MM.1S (cell line): ENCODE measurements at regions not wholly inside any gene's neighbourhood (a gene's known extent, or its start where the extent isn't known, plus 50 kb on each side); places are given as distances from the start of the nearest gene placed in this dataset.

ENCODE experiments used
- DNase-seq: peaks from one replicate; pipeline ENCODE4 v3.0.0-alpha.2; 2015
- H2AFZ ChIP-seq: fragments of 300-600 bp; sonication (generic); 2 replicates; pipeline ENCODE4 v1.6.0; 2016; ENCODE audit warnings: antibody characterized with exemption, low read length
- H3F3A ChIP-seq: fragments of 300-600 bp; sonication (generic); 2 replicates; pipeline ENCODE4 v1.6.1; 2016; ENCODE audit warnings: mild to moderate bottlenecking, antibody characterized with exemption, low read length, moderate library complexity, mixed read lengths; ENCODE audit not compliant: insufficient read depth
- H3K27ac ChIP-seq: fragments of 300-600 bp; sonication (generic); 2 replicates; pipeline ENCODE4 v1.5.1; 2016; ENCODE audit warnings: mild to moderate bottlenecking, low read length
- H3K27me3 ChIP-seq: fragments of 300-600 bp; sonication (generic); replicated peaks from 2 replicates; pipeline ENCODE4 v1.6.0; 2016; ENCODE audit warnings: low read length; ENCODE audit not compliant: insufficient read depth
- H3K36me3 ChIP-seq: fragments of 300-600 bp; sonication (generic); replicated peaks from 2 replicates; pipeline ENCODE4 v1.6.1; 2016; ENCODE audit warnings: mild to moderate bottlenecking, low read length, mixed read lengths; ENCODE audit not compliant: insufficient read depth
- H3K4me1 ChIP-seq: fragments of 300-600 bp; sonication (generic); 2 replicates; pipeline ENCODE4 v1.6.1; 2016; ENCODE audit warnings: low read length, mixed read lengths
- H3K4me2 ChIP-seq: fragments of 300-600 bp; sonication (generic); 2 replicates; pipeline ENCODE4 v1.6.0; 2016; ENCODE audit warnings: low read depth, low read length
- H3K4me3 ChIP-seq: fragments of 300-600 bp; sonication (generic); 2 replicates; pipeline ENCODE4 v1.5.1; 2016; ENCODE audit warnings: low read length, mixed read lengths
- H3K79me2 ChIP-seq: fragments of 300-600 bp; sonication (generic); 2 replicates; pipeline ENCODE4 v1.6.1; 2016; ENCODE audit warnings: mixed run types, low read length, mixed read lengths
- H3K9ac ChIP-seq: fragments of 300-600 bp; sonication (generic); 2 replicates; pipeline ENCODE4 v1.6.1; 2016; ENCODE audit warnings: low read length, mixed read lengths
- H3K9me2 ChIP-seq: fragments of 300-600 bp; sonication (generic); replicated peaks from 2 replicates; pipeline ENCODE4 v1.6.1; 2016; ENCODE audit warnings: mild to moderate bottlenecking, low read length, mixed read lengths; ENCODE audit not compliant: insufficient read depth
- H3K9me3 ChIP-seq: fragments of 300-600 bp; sonication (generic); replicated peaks from 2 replicates; pipeline ENCODE4 v1.6.1; 2016; ENCODE audit warnings: mild to moderate bottlenecking, low read length, mixed read lengths; ENCODE audit not compliant: insufficient read depth
- H4K20me1 ChIP-seq: fragments of 300-600 bp; sonication (generic); 2 replicates; pipeline ENCODE4 v1.6.1; 2016; ENCODE audit warnings: mild to moderate bottlenecking, low read length, moderate library complexity, mixed read lengths; ENCODE audit not compliant: insufficient read depth
- CTCF ChIP-seq: fragments of 300-600 bp; sonication (generic); IDR thresholded peaks from 2 replicates; pipeline ENCODE4 v1.5.1; 2016; ENCODE audit warnings: antibody characterized with exemption, low read length, mixed read lengths
- EZH2 ChIP-seq: fragments of 300-600 bp; sonication (generic); optimal IDR thresholded peaks from 2 replicates; pipeline ENCODE3; 2017; ENCODE audit warnings: low read depth, mild to moderate bottlenecking, antibody characterized with exemption, low read length, mixed read lengths
- EZH2phosphoT487 ChIP-seq: fragments of 300-600 bp; sonication (generic); IDR thresholded peaks from 2 replicates; pipeline ENCODE4 v1.6.1; 2018; ENCODE audit warnings: antibody characterized with exemption, low read length

- TF ChIP-seq EZH2 (no peak), EZH2phosphoT487 (no peak), CTCF (no peak)
- H4K20me1 ChIP-seq: no peaks in the 10 kb centered on the region
- no peaks in the 10 kb centered on the region for H3K27me3 ChIP-seq
- no peaks in the 10 kb centered on the region for H3K4me1 ChIP-seq
- H3K4me3 ChIP-seq: no peak overlapping the region
- no peak overlapping the region for H3K9ac ChIP-seq
- no peak overlapping the region for H3K27ac ChIP-seq
- no peaks in the 10 kb centered on the region for H3K79me2 ChIP-seq
- H2AFZ ChIP-seq: no peak overlapping the region
- H3K9me2 ChIP-seq: no peaks in the 10 kb centered on the region
- H3K36me3 ChIP-seq: no peaks in the 10 kb centered on the region
- H3K9me3 ChIP-seq: no peaks in the 10 kb centered on the region
- no peak overlapping the region for H3K4me2 ChIP-seq
- no peaks in the 10 kb centered on the region for H3F3A ChIP-seq
- DNase-seq: no peak
Observed at GRCh38 chr2:162934191-162934590, 95.6 kb upstream of the KCNH7 start.

GRCh38 chr2:162932416-162932815 is 93.8 kb upstream of the KCNH7 start:
- Histone ChIP-seq H3K4me3 (no peak overlapping the region), H3K4me1 (no peaks in the 10 kb centered on the region), H3K9me2 (no peaks in the 10 kb centered on the region), H3K27ac (no peak overlapping the region), H3K4me2 (no peak overlapping the region), H2AFZ (no peak overlapping the region), H4K20me1 (no peaks in the 10 kb centered on the region), H3K9ac (no peak overlapping the region), H3K27me3 (no peaks in the 10 kb centered on the region), H3K36me3 (no peaks in the 10 kb centered on the region), H3F3A (no peaks in the 10 kb centered on the region), H3K79me2 (no peaks in the 10 kb centered on the region), H3K9me3 (no peaks in the 10 kb centered on the region)
- DNase-seq: no peak
- TF ChIP-seq CTCF: no peak
- TF ChIP-seq EZH2phosphoT487: no peak

GRCh38 chr2:162929571-162929970 is 91.0 kb upstream of the KCNH7 start:
- DNase-seq: no peak
- Histone ChIP-seq H3K4me1 (peaks cover 15% of the 10 kb centered on the region; the same call in 1 of the 2 replicates), H3K36me3 (no peaks in the 10 kb centered on the region), H3K9me3 (no peaks in the 10 kb centered on the region), H3K27me3 (no peaks in the 10 kb centered on the region), H3K27ac (no peak overlapping the region), H3F3A (no peaks in the 10 kb centered on the region), H3K4me3 (no peak overlapping the region), H3K9me2 (no peaks in the 10 kb centered on the region), H4K20me1 (no peaks in the 10 kb centered on the region), H3K4me2 (no peak overlapping the region), H3K9ac (no peak overlapping the region), H3K79me2 (no peaks in the 10 kb centered on the region), H2AFZ (no peak overlapping the region)
- no peak for TF ChIP-seq CTCF

- Histone ChIP-seq H3K27ac (no peak overlapping the region), H3K9me3 (no peaks in the 10 kb centered on the region), H3K4me1 (peaks cover 16% of the 10 kb centered on the region; the same call in 1 of the 2 replicates), H3K4me2 (no peak overlapping the region), H3K9me2 (no peaks in the 10 kb centered on the region), H3K27me3 (no peaks in the 10 kb centered on the region), H3K4me3 (no peak overlapping the region), H3K36me3 (no peaks in the 10 kb centered on the region), H4K20me1 (no peaks in the 10 kb centered on the region), H2AFZ (no peak overlapping the region), H3K9ac (no peak overlapping the region), H3F3A (no peaks in the 10 kb centered on the region), H3K79me2 (no peaks in the 10 kb centered on the region)
- DNase-seq: no peak
- TF ChIP-seq CTCF: no peak
Observed at GRCh38 chr2:162928356-162928755, 89.8 kb upstream of the KCNH7 start.
